ENCODE measurements at regions not wholly inside any gene's neighbourhood (a gene's known extent, or its start where the extent isn't known, plus 50 kb on each side); places are given as distances from the start of the nearest gene placed in this dataset.

GRCh38 chr2:118232796-118233195 is 144.5 kb downstream of the INSIG2 start:
- Histone ChIP-seq H3K9me3 (no peaks in the 10 kb centered on the region), H3K36me3 (no peaks in the 10 kb centered on the region), H3K4me1 (no peaks in the 10 kb centered on the region), H3K27ac (no peak overlapping the region), H3K27me3 (peaks cover 0 to 59% (median 7%) of the 10 kb centered on the region in 9 donors), H3K4me3 (no peak overlapping the region)
- intact Hi-C loops (cut with DNase I): no loop called here
- WGBS, 4 donors: 36 to 44% (median 43%) methylated on average over 9 of the region's 9 CpGs
- ATAC-seq: no peak
- DNase-seq: no peak
- no peak for TF ChIP-seq POLR2A (IDR thresholded peaks at IDR 0.05)
- TF ChIP-seq CTCF (IDR thresholded peaks at IDR 0.05): no peak

- WGBS, 4 donors: 73 to 95% (median 81%) methylated on average over 3 of the region's 3 CpGs
- H3K36me3 ChIP-seq: no peaks in the 10 kb centered on the region
- H3K4me1 ChIP-seq: no peaks in the 10 kb centered on the region
- intact Hi-C loops (cut with DNase I): no loop called here
- peaks cover 0 to 59% (median 7%) of the 10 kb centered on the region in 9 donors for H3K27me3 ChIP-seq
- TF ChIP-seq POLR2A (IDR thresholded peaks at IDR 0.05) (no peak), CTCF (IDR thresholded peaks at IDR 0.05) (no peak)
- ATAC-seq (no peak), DNase-seq (no peak)
- no peak overlapping the region for H3K4me3 ChIP-seq
- H3K27ac ChIP-seq: no peak overlapping the region
- H3K9me3 ChIP-seq: no peaks in the 10 kb centered on the region
Measured at GRCh38 chr2:118232391-118232790, 144.1 kb downstream of the INSIG2 start.

GRCh38 chr2:118231759-118232158 is 143.5 kb downstream of the INSIG2 start:
- peaks cover 1 to 56% (median 8%) of the 10 kb centered on the region in 9 donors for H3K27me3 ChIP-seq
- TF ChIP-seq CTCF (IDR thresholded peaks at IDR 0.05): no peak
- TF ChIP-seq POLR2A (IDR thresholded peaks at IDR 0.05): no peak
- intact Hi-C loops (cut with DNase I): no loop called here

GRCh38 chr2:118227698-118228508 is 139.6 kb downstream of the INSIG2 start:
- TF ChIP-seq CTCF (IDR thresholded peaks at IDR 0.05) (no peak), POLR2A (IDR thresholded peaks at IDR 0.05) (no peak)
- DNase-seq (no peak), ATAC-seq (no peak)
- Histone ChIP-seq H3K27me3 (peaks cover 29 to 78% (median 43%) of the 10 kb centered on the region in 9 donors), H3K9me3 (no peaks in the 10 kb centered on the region), H3K4me3 (no peak overlapping the region), H3K4me1 (peaks cover 0 to 20% (median 11%) of the 10 kb centered on the region in 12 donors), H3K36me3 (no peaks in the 10 kb centered on the region), H3K27ac (no peak overlapping the region)
- intact Hi-C loops (cut with DNase I): loop anchor here in 1 of 10 donors (10.0 kb wide), 1 partner anchor 183 kb away; no protein-coding TSS in a partner anchor
- 51 to 59% (median 54%) methylated on average over 6 of the region's 6 CpGs for WGBS, 4 donors

More at GRCh38 chr2:118231759-118232158, 143.5 kb downstream of the INSIG2 start:
- no peaks in the 10 kb centered on the region for H3K36me3 ChIP-seq
- no peak overlapping the region for H3K4me3 ChIP-seq
- ATAC-seq: no peak
- H3K9me3 ChIP-seq: no peaks in the 10 kb centered on the region
- no peaks in the 10 kb centered on the region for H3K4me1 ChIP-seq
- no peak overlapping the region for H3K27ac ChIP-seq
- WGBS, 4 donors: 81 to 86% (median 83%) methylated on average over 6 of the region's 6 CpGs
- no peak for DNase-seq
